ENCODE measurements at regions not wholly inside any gene's neighbourhood (a gene's known extent, or its start where the extent isn't known, plus 50 kb on each side); places are given as distances from the start of the nearest gene placed in this dataset.

- no peak overlapping the region for H3K4me3 Mint-ChIP-seq
- TF ChIP-seq, protein P1, sequence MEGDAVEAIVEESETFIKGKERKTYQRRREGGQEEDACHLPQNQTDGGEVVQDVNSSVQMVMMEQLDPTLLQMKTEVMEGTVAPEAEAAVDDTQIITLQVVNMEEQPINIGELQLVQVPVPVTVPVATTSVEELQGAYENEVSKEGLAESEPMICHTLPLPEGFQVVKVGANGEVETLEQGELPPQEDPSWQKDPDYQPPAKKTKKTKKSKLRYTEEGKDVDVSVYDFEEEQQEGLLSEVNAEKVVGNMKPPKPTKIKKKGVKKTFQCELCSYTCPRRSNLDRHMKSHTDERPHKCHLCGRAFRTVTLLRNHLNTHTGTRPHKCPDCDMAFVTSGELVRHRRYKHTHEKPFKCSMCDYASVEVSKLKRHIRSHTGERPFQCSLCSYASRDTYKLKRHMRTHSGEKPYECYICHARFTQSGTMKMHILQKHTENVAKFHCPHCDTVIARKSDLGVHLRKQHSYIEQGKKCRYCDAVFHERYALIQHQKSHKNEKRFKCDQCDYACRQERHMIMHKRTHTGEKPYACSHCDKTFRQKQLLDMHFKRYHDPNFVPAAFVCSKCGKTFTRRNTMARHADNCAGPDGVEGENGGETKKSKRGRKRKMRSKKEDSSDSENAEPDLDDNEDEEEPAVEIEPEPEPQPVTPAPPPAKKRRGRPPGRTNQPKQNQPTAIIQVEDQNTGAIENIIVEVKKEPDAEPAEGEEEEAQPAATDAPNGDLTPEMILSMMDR (IDR thresholded peaks at IDR 0.05), result no peak
These were observed 426.1 kb downstream of the MID1IP1 start for GRCh38 chrX:39227371-39227770.

DNA sequence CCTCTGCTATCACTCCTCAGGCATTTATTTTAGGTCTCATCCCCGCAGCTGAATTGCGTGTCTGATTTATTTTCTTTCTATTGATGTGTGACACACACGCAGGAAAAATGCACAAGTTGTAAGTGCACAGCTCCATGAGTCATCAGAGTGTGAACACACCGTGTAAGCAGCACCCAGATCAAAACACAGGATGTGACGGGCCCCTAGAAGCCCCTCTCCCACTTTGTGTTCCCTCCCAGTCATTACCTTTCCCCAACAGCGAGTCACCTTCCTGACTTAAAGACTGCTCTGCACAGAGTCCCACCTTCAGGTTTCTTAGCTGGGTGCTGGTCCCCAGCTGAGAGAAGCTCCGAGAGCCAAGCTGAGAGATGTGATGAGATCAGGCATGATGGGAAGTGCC, 436.7 kb downstream of the MID1IP1 start:
- Mint-ChIP-seq H3K27me3 (ENCODE audit: insufficient read depth) (peaks cover 2% of the 10 kb centered on the region; the same call in 1 of the 2 replicates), H3K27ac (no peak overlapping the region), H3K4me1 (ENCODE audit: low read depth) (no peaks in the 10 kb centered on the region), H3K4me3 (no peak overlapping the region), H3K36me3 (ENCODE audit: low read depth) (no peaks in the 10 kb centered on the region), H3K9me3 (no peaks in the 10 kb centered on the region)
- no peak for DNase-seq
- TF ChIP-seq, protein P1 (IDR thresholded peaks at IDR 0.05), result no peak

More at GRCh38 chrX:39227371-39227770, 426.1 kb downstream of the MID1IP1 start:
- no peak overlapping the region for H3K27ac Mint-ChIP-seq
- no peaks in the 10 kb centered on the region for H3K4me1 Mint-ChIP-seq (ENCODE audit: low read depth)
- DNase-seq, result no peak
- H3K9me3 Mint-ChIP-seq, result no peaks in the 10 kb centered on the region
- no peaks in the 10 kb centered on the region; the same call in 1 of the 2 replicates for H3K27me3 Mint-ChIP-seq (ENCODE audit: insufficient read depth)
- H3K36me3 Mint-ChIP-seq (ENCODE audit: low read depth), result no peaks in the 10 kb centered on the region

- TF ChIP-seq, protein P1 (IDR thresholded peaks at IDR 0.05), result peak; percentile 59; the same call in 1 of the 2 replicates
- no peak overlapping the region for H3K4me3 Mint-ChIP-seq
- H3K36me3 Mint-ChIP-seq (ENCODE audit: low read depth), result no peaks in the 10 kb centered on the region
- H3K27ac Mint-ChIP-seq, result no peak overlapping the region
- no peak for DNase-seq
- no peaks in the 10 kb centered on the region for H3K27me3 Mint-ChIP-seq (ENCODE audit: insufficient read depth)
- H3K9me3 Mint-ChIP-seq, result no peaks in the 10 kb centered on the region
- no peaks in the 10 kb centered on the region for H3K4me1 Mint-ChIP-seq (ENCODE audit: low read depth)
These were observed 440.9 kb downstream of the MID1IP1 start for GRCh38 chrX:39242187-39242586.

- no peaks in the 10 kb centered on the region for H3K9me3 Mint-ChIP-seq
- H3K4me1 Mint-ChIP-seq (ENCODE audit: low read depth), result no peaks in the 10 kb centered on the region
- H3K27ac Mint-ChIP-seq, result no peak overlapping the region
- TF ChIP-seq, protein P1 (IDR thresholded peaks at IDR 0.05), result no peak
- H3K4me3 Mint-ChIP-seq, result no peak overlapping the region
- H3K27me3 Mint-ChIP-seq (ENCODE audit: insufficient read depth), result no peaks in the 10 kb centered on the region
- no peak for DNase-seq
- H3K36me3 Mint-ChIP-seq (ENCODE audit: low read depth), result no peaks in the 10 kb centered on the region
These were observed 442.9 kb downstream of the MID1IP1 start for GRCh38 chrX:39244147-39244546.

DNA sequence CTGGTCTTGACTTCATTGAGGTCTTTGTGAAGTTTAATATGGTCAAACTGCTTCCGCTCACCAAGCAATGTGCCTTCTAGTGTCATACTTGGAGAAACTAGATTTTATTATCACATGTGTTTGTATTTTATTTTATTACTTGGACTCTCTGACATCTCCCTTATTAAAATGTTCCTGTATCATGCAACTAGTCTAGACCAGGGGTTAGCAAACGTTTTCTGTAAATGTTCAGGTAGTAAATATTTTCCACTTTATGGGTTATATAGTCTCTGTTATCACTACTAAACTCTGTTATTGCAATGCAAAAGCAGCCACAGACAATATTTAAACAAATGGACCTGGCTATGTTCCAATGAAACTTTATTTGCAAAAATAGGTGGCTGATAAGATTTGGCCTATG, 443.8 kb downstream of the MID1IP1 start:
- Mint-ChIP-seq H3K36me3 (ENCODE audit: low read depth) (no peaks in the 10 kb centered on the region), H3K27ac (no peak overlapping the region), H3K27me3 (ENCODE audit: insufficient read depth) (no peaks in the 10 kb centered on the region), H3K4me1 (ENCODE audit: low read depth) (no peaks in the 10 kb centered on the region), H3K4me3 (no peak overlapping the region), H3K9me3 (no peaks in the 10 kb centered on the region)
- no peak for DNase-seq
- TF ChIP-seq, protein P1 (IDR thresholded peaks at IDR 0.05), result no peak

- TF ChIP-seq, protein P1 (IDR thresholded peaks at IDR 0.05), result no peak
- no peak overlapping the region for H3K4me3 Mint-ChIP-seq
- H3K27me3 Mint-ChIP-seq (ENCODE audit: insufficient read depth), result no peaks in the 10 kb centered on the region; the same call in 1 of the 2 replicates
- H3K36me3 Mint-ChIP-seq (ENCODE audit: low read depth), result no peaks in the 10 kb centered on the region
- no peaks in the 10 kb centered on the region for H3K9me3 Mint-ChIP-seq
- no peak for DNase-seq
- no peak overlapping the region for H3K27ac Mint-ChIP-seq
- H3K4me1 Mint-ChIP-seq (ENCODE audit: low read depth), result no peaks in the 10 kb centered on the region
These were observed 446.3 kb downstream of the MID1IP1 start for GRCh38 chrX:39247536-39247935.

Measured in HFFc6 (cell line).